Upper lobe of left lung (tissue), 4 donors: ENCODE measurements at regions not wholly inside any gene's neighbourhood (a gene's known extent, or its start where the extent isn't known, plus 50 kb on each side); places are given as distances from the start of the nearest gene placed in this dataset.

ENCODE experiments used
- CTCF ChIP-seq, 6 experiments: fragments of 450-650 bp in 4 of 6; fragments of 200-600 bp in 2 of 6; sonication (generic) in 2 of 6; IDR thresholded peaks; one replicate each; pipeline ENCODE4 v1.5.1; 2016 to 2019; ENCODE audit warnings: antibody characterized with exemption in 6 of 6
- POLR2AphosphoS5 ChIP-seq, 2 donors: sonication (generic); formaldehyde crosslinking; IDR thresholded peaks; one replicate each; pipeline ENCODE4 v1.5.1; 2017; ENCODE audit warnings: antibody characterized with exemption in 2 of 2

DNA sequence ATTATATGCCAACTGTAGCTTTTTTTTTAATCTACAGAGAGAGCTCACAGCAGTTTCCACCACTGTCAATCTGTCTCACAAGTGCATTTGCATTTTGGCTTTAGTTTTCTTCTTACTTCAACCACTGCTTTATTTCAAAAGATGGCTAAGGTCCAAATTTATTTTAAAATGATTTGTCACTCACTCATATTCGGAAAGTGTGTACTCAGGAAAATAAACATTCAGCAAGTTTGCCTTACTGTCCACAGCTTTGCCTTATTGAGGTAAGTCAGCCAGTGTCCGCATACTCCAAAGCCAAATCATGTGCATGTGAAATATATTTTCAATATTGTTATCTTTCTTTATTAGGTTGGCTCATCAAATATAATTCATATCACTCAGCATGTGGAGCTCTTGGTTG lies 240.7 kb upstream of the ARHGEF26 start:
- TF ChIP-seq CTCF (IDR thresholded peaks at IDR 0.05) (no peak), POLR2AphosphoS5 (IDR thresholded peaks at IDR 0.05) (no peak)
